CD4-positive, alpha-beta T cell treated with Interleukin-4 for 4 hours (primary cell): ENCODE measurements at regions not wholly inside any gene's neighbourhood (a gene's known extent, or its start where the extent isn't known, plus 50 kb on each side); places are given as distances from the start of the nearest gene placed in this dataset.

ENCODE experiments used
- DNase-seq: peaks from one replicate; pipeline ENCODE4 v3.0.0-alpha.2; 2020

- no peak for DNase-seq
These were observed 161.1 kb upstream of the PDGFD start for GRCh38 chr11:104325093-104325492.

- no peak for DNase-seq
These were observed 160.3 kb upstream of the PDGFD start for GRCh38 chr11:104324276-104324675.

GRCh38 chr11:104323841-104324240 is 159.9 kb upstream of the PDGFD start:
- DNase-seq, result no peak

- no peak for DNase-seq
These were observed 158.7 kb upstream of the PDGFD start for GRCh38 chr11:104322696-104323095.

- no peak for DNase-seq
These were observed 157.0 kb upstream of the PDGFD start for GRCh38 chr11:104320956-104321355.

GRCh38 chr11:104320097-104320496 is 156.2 kb upstream of the PDGFD start:
- DNase-seq, result no peak

GRCh38 chr11:104319396-104319795 is 155.4 kb upstream of the PDGFD start:
- DNase-seq, result no peak

GRCh38 chr11:104306862-104307474 is 143.0 kb upstream of the PDGFD start:
- no peak for DNase-seq

GRCh38 chr11:104301776-104302175 is 137.8 kb upstream of the PDGFD start:
- DNase-seq, result no peak

- DNase-seq, result no peak
These were observed 127.7 kb upstream of the PDGFD start for GRCh38 chr11:104291646-104292045.

GRCh38 chr11:104286129-104286528 is 122.2 kb upstream of the PDGFD start:
- no peak for DNase-seq

GRCh38 chr11:104279587-104279986 is 115.6 kb upstream of the PDGFD start:
- DNase-seq, result no peak

- DNase-seq, result no peak
These were observed 112.0 kb upstream of the PDGFD start for GRCh38 chr11:104275992-104276391.

GRCh38 chr11:104260456-104260855 is 96.5 kb upstream of the PDGFD start:
- no peak for DNase-seq

- DNase-seq, result no peak
These were observed 95.2 kb upstream of the PDGFD start for GRCh38 chr11:104259121-104259610.

- no peak for DNase-seq
These were observed 92.6 kb upstream of the PDGFD start for GRCh38 chr11:104256525-104256924.

- no peak for DNase-seq
These were observed 90.4 kb upstream of the PDGFD start for GRCh38 chr11:104254347-104254746.

- no peak for DNase-seq
These were observed 82.6 kb upstream of the PDGFD start for GRCh38 chr11:104246590-104246989.

GRCh38 chr11:104238916-104239315 is 75.0 kb upstream of the PDGFD start:
- DNase-seq, result no peak

GRCh38 chr11:104225047-104225446 is 61.1 kb upstream of the PDGFD start:
- DNase-seq, result no peak

- no peak for DNase-seq
These were observed 58.5 kb upstream of the PDGFD start for GRCh38 chr11:104222464-104222863.

- DNase-seq, result no peak
These were observed 57.5 kb upstream of the PDGFD start for GRCh38 chr11:104221455-104221854.

GRCh38 chr11:104219096-104219495 is 55.1 kb upstream of the PDGFD start:
- no peak for DNase-seq

- no peak for DNase-seq
These were observed 50.6 kb upstream of the PDGFD start for GRCh38 chr11:104214517-104214916.
